CD4-positive, alpha-beta T cell (primary cell): ENCODE measurements at regions not wholly inside any gene's neighbourhood (a gene's known extent, or its start where the extent isn't known, plus 50 kb on each side); places are given as distances from the start of the nearest gene placed in this dataset.

Source experiments
- ATAC-seq: fragments of 200-7000 bp; cut with Tn5 transposase; one replicate; pipeline ENCODE4 v1.10.0; 2022; ENCODE audit warnings: mild to moderate bottlenecking; ENCODE audit not compliant: poor library complexity
- CTCF ChIA-PET: fragments of 350-600 bp; sonication (Branson Sonifier 250); formaldehyde crosslinking; loops from one replicate; lab custom pipeline; 2021; ENCODE audit warnings: antibody characterized with exemption, inconsistent platforms; lab: Charles Lee
- POLR2A ChIA-PET: fragments of 350-600 bp; sonication (Branson Sonifier 250); formaldehyde crosslinking; loops from one replicate; lab custom pipeline; 2021; ENCODE audit warnings: antibody characterized with exemption, inconsistent platforms; lab: Charles Lee
- DNase-seq, 14 experiments: peaks; one replicate each; pipeline ENCODE4 v3.0.0-alpha.2; 2013 to 2020; ENCODE audit warnings: mixed read lengths in 2 of 14
- H3K27ac ChIP-seq, 2 donors: one replicate each; pipeline versions ENCODE4 v1.5.1 to v1.7.0; 2013; ENCODE audit warnings: low read length in 2 of 2, low read depth in 1 of 2, mild to moderate bottlenecking in 1 of 2
- H3K27me3 ChIP-seq, 2 experiments: 1 replicate in 1 of 2; 2 replicates in 1 of 2; pipeline versions ENCODE4 v1.6.1 to v1.7.0; 2013; ENCODE audit warnings: low read length in 2 of 2, control low read depth in 1 of 2, mild to moderate bottlenecking in 1 of 2, moderate library complexity in 1 of 2; ENCODE audit not compliant: insufficient read depth in 2 of 2, control insufficient read depth in 1 of 2
- H3K36me3 ChIP-seq: one replicate; pipeline ENCODE4 v1.6.1; 2013; ENCODE audit warnings: low read length, control low read depth; ENCODE audit not compliant: insufficient read depth
- H3K4me1 ChIP-seq: one replicate; pipeline ENCODE4 v1.6.1; 2013; ENCODE audit warnings: low read length, control low read depth; ENCODE audit not compliant: insufficient read depth
- H3K4me3 ChIP-seq: one replicate; pipeline ENCODE4 v1.5.1; 2013; ENCODE audit warnings: mild to moderate bottlenecking, low read length, moderate library complexity
- H3K9me3 ChIP-seq, 2 experiments: 1 replicate in 1 of 2; 2 replicates in 1 of 2; pipeline versions ENCODE4 v1.6.1 to v1.7.0; 2013; ENCODE audit warnings: low read length in 2 of 2, mild to moderate bottlenecking in 2 of 2, control low read depth in 1 of 2, moderate library complexity in 1 of 2; ENCODE audit not compliant: control insufficient read depth in 1 of 2, insufficient read depth in 1 of 2
- H3K27ac Mint-ChIP-seq: one replicate; pipeline ENCODE4 v1.8.0; 2020; ENCODE audit warnings: mixed read lengths
- H3K27me3 Mint-ChIP-seq: one replicate; pipeline ENCODE4 v1.8.0; 2021; ENCODE audit warnings: mixed read lengths
- H3K36me3 Mint-ChIP-seq: one replicate; pipeline ENCODE4 v1.8.0; 2021; ENCODE audit warnings: low read depth, mixed read lengths
- H3K4me1 Mint-ChIP-seq: one replicate; pipeline ENCODE4 v1.8.0; 2021; ENCODE audit warnings: low read depth, mixed read lengths
- H3K4me3 Mint-ChIP-seq: one replicate; pipeline ENCODE4 v1.8.0; 2020; ENCODE audit warnings: mild to moderate bottlenecking, mixed read lengths
- H3K9me3 Mint-ChIP-seq: one replicate; pipeline ENCODE4 v1.8.0; 2020; ENCODE audit warnings: mixed read lengths
- intact Hi-C, 2 experiments: fragments of 100-400 bp; cut with DNase I in 1 of 2; cut with micrococcal nuclease in 1 of 2; formaldehyde crosslinking; loops; one replicate each; pipeline versions ENCODE4 v1.15.1 to v1.9.0; 2023 to 2025; cut with DNase I, micrococcal nuclease
- TF ChIP-seq, protein P1 (sequence below): fragments of 200-600 bp; IDR thresholded peaks from one replicate; pipeline ENCODE4 v1.8.0; 2022; ENCODE audit warnings: antibody characterized with exemption, mild to moderate bottlenecking

DNA sequence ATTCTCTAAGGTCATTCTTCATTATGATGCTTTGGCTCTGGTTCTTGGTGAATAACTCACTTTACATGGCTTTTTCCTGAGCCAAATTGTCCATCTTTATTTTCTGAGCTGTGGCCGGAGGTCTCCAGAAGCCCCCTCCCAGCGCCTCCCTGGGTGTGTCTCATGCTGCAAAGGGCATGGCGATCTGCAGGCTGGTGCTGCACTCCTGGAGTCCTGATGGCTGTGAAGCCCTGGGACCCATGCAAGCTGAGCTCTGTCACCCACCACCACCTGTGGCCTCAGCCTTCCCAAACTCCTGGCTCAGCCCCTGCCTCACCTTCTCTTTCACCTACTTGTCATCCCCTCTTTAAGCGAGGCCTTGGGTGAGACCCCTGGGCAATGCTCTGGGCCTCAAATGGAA, 96.9 kb downstream of the CEBPB start:
- Histone ChIP-seq H3K9me3 (no peaks in the 10 kb centered on the region), H3K27me3 (no peaks in the 10 kb centered on the region), H3K4me1 (peaks cover 25% of the 10 kb centered on the region), H3K4me3 (no peak overlapping the region), H3K36me3 (no peaks in the 10 kb centered on the region), H3K27ac (no peak overlapping the region)
- intact Hi-C loops = no loop called here
- no peak for DNase-seq
- Mint-ChIP-seq H3K4me1 (no peaks in the 10 kb centered on the region), H3K27me3 (peaks cover 5% of the 10 kb centered on the region), H3K4me3 (no peak overlapping the region), H3K27ac (no peak overlapping the region), H3K9me3 (no peaks in the 10 kb centered on the region), H3K36me3 (no peaks in the 10 kb centered on the region)
- CTCF ChIA-PET = no interaction called here
- POLR2A ChIA-PET = no interaction called here
- TF ChIP-seq, protein P1, sequence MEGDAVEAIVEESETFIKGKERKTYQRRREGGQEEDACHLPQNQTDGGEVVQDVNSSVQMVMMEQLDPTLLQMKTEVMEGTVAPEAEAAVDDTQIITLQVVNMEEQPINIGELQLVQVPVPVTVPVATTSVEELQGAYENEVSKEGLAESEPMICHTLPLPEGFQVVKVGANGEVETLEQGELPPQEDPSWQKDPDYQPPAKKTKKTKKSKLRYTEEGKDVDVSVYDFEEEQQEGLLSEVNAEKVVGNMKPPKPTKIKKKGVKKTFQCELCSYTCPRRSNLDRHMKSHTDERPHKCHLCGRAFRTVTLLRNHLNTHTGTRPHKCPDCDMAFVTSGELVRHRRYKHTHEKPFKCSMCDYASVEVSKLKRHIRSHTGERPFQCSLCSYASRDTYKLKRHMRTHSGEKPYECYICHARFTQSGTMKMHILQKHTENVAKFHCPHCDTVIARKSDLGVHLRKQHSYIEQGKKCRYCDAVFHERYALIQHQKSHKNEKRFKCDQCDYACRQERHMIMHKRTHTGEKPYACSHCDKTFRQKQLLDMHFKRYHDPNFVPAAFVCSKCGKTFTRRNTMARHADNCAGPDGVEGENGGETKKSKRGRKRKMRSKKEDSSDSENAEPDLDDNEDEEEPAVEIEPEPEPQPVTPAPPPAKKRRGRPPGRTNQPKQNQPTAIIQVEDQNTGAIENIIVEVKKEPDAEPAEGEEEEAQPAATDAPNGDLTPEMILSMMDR = no peak
- no peak for ATAC-seq

DNA sequence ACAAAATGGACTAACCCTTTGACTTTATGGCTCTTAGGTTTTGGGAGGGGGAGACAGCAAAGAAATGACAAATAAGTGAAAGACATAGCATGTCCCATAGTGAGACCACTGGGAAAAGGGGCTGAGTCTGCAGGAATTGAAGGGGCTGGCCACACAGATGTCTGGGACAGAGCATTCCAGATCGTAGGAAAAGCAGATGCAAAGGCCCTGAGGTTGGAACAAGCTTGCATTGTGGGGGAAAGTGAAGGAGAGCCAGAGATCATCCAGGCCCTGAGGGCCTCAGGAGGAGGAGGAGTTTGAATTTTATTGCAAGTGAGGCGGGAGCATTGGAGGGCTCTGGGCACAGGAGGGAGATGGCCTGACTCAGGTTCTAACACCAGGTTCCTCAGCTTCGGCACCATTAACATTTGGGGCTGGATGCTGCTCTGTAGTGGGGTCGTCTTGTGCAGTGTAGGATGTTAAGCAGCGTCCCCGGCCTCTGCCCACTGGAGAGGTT, 97.5 kb downstream of the CEBPB start:
- CTCF ChIA-PET = no interaction called here
- H3K27me3 Mint-ChIP-seq = peaks cover 5% of the 10 kb centered on the region
- intact Hi-C loops = no loop called here
- H3K27ac Mint-ChIP-seq = no peak overlapping the region
- no peaks in the 10 kb centered on the region for H3K9me3 ChIP-seq
- H3K4me3 ChIP-seq = no peak overlapping the region
- POLR2A ChIA-PET = no interaction called here
- no peak overlapping the region for H3K4me3 Mint-ChIP-seq
- no peaks in the 10 kb centered on the region for H3K27me3 ChIP-seq
- H3K4me1 ChIP-seq = peaks cover 23% of the 10 kb centered on the region
- TF ChIP-seq, protein P1 = no peak
- no peaks in the 10 kb centered on the region for H3K4me1 Mint-ChIP-seq
- H3K9me3 Mint-ChIP-seq = no peaks in the 10 kb centered on the region
- no peaks in the 10 kb centered on the region for H3K36me3 Mint-ChIP-seq
- no peak for ATAC-seq
- H3K36me3 ChIP-seq = no peaks in the 10 kb centered on the region
- H3K27ac ChIP-seq = no peak overlapping the region
- no peak for DNase-seq

GRCh38 chr20:50289581-50289980, 99.0 kb downstream of the CEBPB start:
- Mint-ChIP-seq H3K36me3 (no peaks in the 10 kb centered on the region), H3K4me3 (no peak overlapping the region), H3K9me3 (no peaks in the 10 kb centered on the region), H3K4me1 (no peaks in the 10 kb centered on the region), H3K27me3 (peaks cover 5% of the 10 kb centered on the region), H3K27ac (no peak overlapping the region)
- H3K27ac ChIP-seq = no peak overlapping the region
- ChIA-PET POLR2A (no interaction called here), CTCF (no interaction called here)
- no peaks in the 10 kb centered on the region for H3K36me3 ChIP-seq
- H3K27me3 ChIP-seq = no peaks in the 10 kb centered on the region
- ATAC-seq (no peak), DNase-seq (no peak)
- no peak overlapping the region for H3K4me3 ChIP-seq
- TF ChIP-seq, protein P1 = no peak
- no peaks in the 10 kb centered on the region for H3K9me3 ChIP-seq
- H3K4me1 ChIP-seq = peaks cover 10% of the 10 kb centered on the region
- intact Hi-C loops = no loop called here
